ENCODE measurements at regions not wholly inside any gene's neighbourhood (a gene's known extent, or its start where the extent isn't known, plus 50 kb on each side); places are given as distances from the start of the nearest gene placed in this dataset.
"Not testable (repeated sequence)": the region's sequence is repeated elsewhere in the genome, so short reads cannot be mapped to it uniquely, and the experiment has no call there.

GRCh38 chr12:90729736-90730135 lies 225.2 kb downstream of the CCER1 start:
- H3K27me3 Mint-ChIP-seq: no peaks in the 10 kb centered on the region
- no peak for ATAC-seq

GRCh38 chr12:90712671-90713070 lies 242.3 kb downstream of the CCER1 start:
- DNase-seq: no peak
- Mint-ChIP-seq H3K27me3 (no peaks in the 10 kb centered on the region), H3K9me3 (peaks cover 0 to 2% (median 0%) of the 10 kb centered on the region in 11 donors)

More at GRCh38 chr12:90729736-90730135, 225.2 kb downstream of the CCER1 start:
- ChIA-PET POLR2A (no interaction called here), CTCF (no interaction called here)
- Mint-ChIP-seq H3K4me1 (no peaks in the 10 kb centered on the region), H3K27ac (no peak overlapping the region), H3K9me3 (peaks cover 0 to 14% (median 0%) of the 10 kb centered on the region in 11 donors), H3K36me3 (no peaks in the 10 kb centered on the region), H3K4me3 (no peak overlapping the region)
- Histone ChIP-seq H3K36me3 (ENCODE audit: control insufficient read depth in 2 of 3, insufficient read depth in 3 of 3, low read length in 3 of 3) (no peaks in the 10 kb centered on the region), H3K4me1 (ENCODE audit: control insufficient read depth in 2 of 2, insufficient read depth in 2 of 2, low read length in 2 of 2) (no peaks in the 10 kb centered on the region), H3K4me3 (ENCODE audit: low read length) (no peak overlapping the region), H3K27me3 (ENCODE audit: control insufficient read depth in 2 of 2, insufficient read depth in 2 of 2, low read length in 2 of 2) (no peaks in the 10 kb centered on the region), H3K9me3 (ENCODE audit: control insufficient read depth in 2 of 3, low read length in 3 of 3) (no peaks in the 10 kb centered on the region), H3K27ac (ENCODE audit: low read depth, low read length) (no peak overlapping the region)
- no peak for DNase-seq
- intact Hi-C loops (cut with micrococcal nuclease): no loop called here

GRCh38 chr12:90710711-90711110 lies 244.3 kb downstream of the CCER1 start:
- no peak overlapping the region for H3K27ac Mint-ChIP-seq
- ATAC-seq (no peak), DNase-seq (no peak)
- Histone ChIP-seq H3K4me3 (ENCODE audit: low read length) (no peak overlapping the region), H3K36me3 (ENCODE audit: control insufficient read depth in 2 of 3, insufficient read depth in 3 of 3, low read length in 3 of 3) (no peaks in the 10 kb centered on the region), H3K27me3 (ENCODE audit: control insufficient read depth in 2 of 2, insufficient read depth in 2 of 2, low read length in 2 of 2) (no peaks in the 10 kb centered on the region), H3K9me3 (ENCODE audit: control insufficient read depth in 2 of 3, low read length in 3 of 3) (no peaks in the 10 kb centered on the region), H3K4me1 (ENCODE audit: control insufficient read depth in 2 of 2, insufficient read depth in 2 of 2, low read length in 2 of 2) (no peaks in the 10 kb centered on the region), H3K27ac (ENCODE audit: low read depth, low read length) (no peak overlapping the region)
- H3K4me3 Mint-ChIP-seq: no peak overlapping the region
- intact Hi-C loops (cut with micrococcal nuclease): no loop called here
- no peaks in the 10 kb centered on the region for H3K4me1 Mint-ChIP-seq
- POLR2A ChIA-PET: no interaction called here
- peaks cover 0 to 2% (median 0%) of the 10 kb centered on the region in 11 donors for H3K9me3 Mint-ChIP-seq
- CTCF ChIA-PET: no interaction called here
- no peaks in the 10 kb centered on the region for H3K27me3 Mint-ChIP-seq
- H3K36me3 Mint-ChIP-seq: no peaks in the 10 kb centered on the region

More at GRCh38 chr12:90712671-90713070, 242.3 kb downstream of the CCER1 start:
- Mint-ChIP-seq H3K4me1 (no peaks in the 10 kb centered on the region), H3K27ac (no peak overlapping the region), H3K36me3 (no peaks in the 10 kb centered on the region), H3K4me3 (no peak overlapping the region)
- no peak for ATAC-seq
- H3K27me3 ChIP-seq (ENCODE audit: control insufficient read depth in 2 of 2, insufficient read depth in 2 of 2, low read length in 2 of 2): no peaks in the 10 kb centered on the region
- intact Hi-C loops (cut with micrococcal nuclease): no loop called here
- no peak overlapping the region for H3K4me3 ChIP-seq (ENCODE audit: low read length)
- no peaks in the 10 kb centered on the region for H3K4me1 ChIP-seq (ENCODE audit: control insufficient read depth in 2 of 2, insufficient read depth in 2 of 2, low read length in 2 of 2)
- ChIA-PET POLR2A (no interaction called here), CTCF (no interaction called here)
- H3K9me3 ChIP-seq (ENCODE audit: control insufficient read depth in 2 of 3, low read length in 3 of 3): no peaks in the 10 kb centered on the region
- no peaks in the 10 kb centered on the region for H3K36me3 ChIP-seq (ENCODE audit: control insufficient read depth in 2 of 3, insufficient read depth in 3 of 3, low read length in 3 of 3)
- no peak overlapping the region for H3K27ac ChIP-seq (ENCODE audit: low read depth, low read length)

GRCh38 chr12:90706036-90706435 lies 248.9 kb downstream of the CCER1 start:
- Histone ChIP-seq H3K4me1 (ENCODE audit: control insufficient read depth in 2 of 2, insufficient read depth in 2 of 2, low read length in 2 of 2) (no peaks in the 10 kb centered on the region), H3K9me3 (ENCODE audit: control insufficient read depth in 2 of 3, low read length in 3 of 3) (no peaks in the 10 kb centered on the region), H3K27me3 (ENCODE audit: control insufficient read depth in 2 of 2, insufficient read depth in 2 of 2, low read length in 2 of 2) (no peaks in the 10 kb centered on the region), H3K36me3 (ENCODE audit: control insufficient read depth in 2 of 3, insufficient read depth in 3 of 3, low read length in 3 of 3) (no peaks in the 10 kb centered on the region), H3K27ac (ENCODE audit: low read depth, low read length) (no peak overlapping the region), H3K4me3 (ENCODE audit: low read length) (no peak overlapping the region)
- ATAC-seq: no peak
- Mint-ChIP-seq H3K27ac (no peak overlapping the region), H3K4me3 (no peak overlapping the region), H3K27me3 (no peaks in the 10 kb centered on the region), H3K4me1 (no peaks in the 10 kb centered on the region), H3K36me3 (no peaks in the 10 kb centered on the region), H3K9me3 (peaks cover 0 to 2% (median 0%) of the 10 kb centered on the region in 11 donors)
- no peak for DNase-seq
- POLR2A ChIA-PET: no interaction called here
- intact Hi-C loops (cut with micrococcal nuclease): no loop called here
- CTCF ChIA-PET: no interaction called here

GRCh38 chr12:90695415-90695814 lies 259.6 kb downstream of the CCER1 start:
- H3K4me3 Mint-ChIP-seq: no peak overlapping the region
- intact Hi-C loops (cut with micrococcal nuclease): no loop called here
- CTCF ChIA-PET: no interaction called here
- Histone ChIP-seq H3K9me3 (ENCODE audit: control insufficient read depth in 2 of 3, low read length in 3 of 3) (no peaks in the 10 kb centered on the region), H3K4me3 (ENCODE audit: low read length) (no peak overlapping the region), H3K27ac (ENCODE audit: low read depth, low read length) (no peak overlapping the region), H3K36me3 (ENCODE audit: control insufficient read depth in 2 of 3, insufficient read depth in 3 of 3, low read length in 3 of 3) (no peaks in the 10 kb centered on the region), H3K4me1 (ENCODE audit: control insufficient read depth in 2 of 2, insufficient read depth in 2 of 2, low read length in 2 of 2) (no peaks in the 10 kb centered on the region), H3K27me3 (ENCODE audit: control insufficient read depth in 2 of 2, insufficient read depth in 2 of 2, low read length in 2 of 2) (no peaks in the 10 kb centered on the region)
- DNase-seq (no peak), ATAC-seq (no peak)
- H3K36me3 Mint-ChIP-seq: no peaks in the 10 kb centered on the region
- POLR2A ChIA-PET: no interaction called here
- no peaks in the 10 kb centered on the region for H3K4me1 Mint-ChIP-seq
- H3K27me3 Mint-ChIP-seq: no peaks in the 10 kb centered on the region
- no peak overlapping the region for H3K27ac Mint-ChIP-seq
- peaks cover 0 to under 1% (median 0%) of the 10 kb centered on the region in 11 donors for H3K9me3 Mint-ChIP-seq

GRCh38 chr12:90690120-90690519 lies 264.9 kb downstream of the CCER1 start:
- Histone ChIP-seq H3K36me3 (ENCODE audit: control insufficient read depth in 2 of 3, insufficient read depth in 3 of 3, low read length in 3 of 3) (no peaks in the 10 kb centered on the region), H3K27ac (ENCODE audit: low read depth, low read length) (no peak overlapping the region), H3K9me3 (ENCODE audit: control insufficient read depth in 2 of 3, low read length in 3 of 3) (no peaks in the 10 kb centered on the region), H3K4me3 (ENCODE audit: low read length) (no peak overlapping the region), H3K27me3 (ENCODE audit: control insufficient read depth in 2 of 2, insufficient read depth in 2 of 2, low read length in 2 of 2) (no peaks in the 10 kb centered on the region), H3K4me1 (ENCODE audit: control insufficient read depth in 2 of 2, insufficient read depth in 2 of 2, low read length in 2 of 2) (no peaks in the 10 kb centered on the region)
- no peaks in the 10 kb centered on the region for H3K36me3 Mint-ChIP-seq
- H3K27me3 Mint-ChIP-seq: no peaks in the 10 kb centered on the region
- no peak overlapping the region for H3K4me3 Mint-ChIP-seq
- ChIA-PET CTCF (no interaction called here), POLR2A (no interaction called here)
- peaks cover 0 to 7% (median 0%) of the 10 kb centered on the region in 11 donors for H3K9me3 Mint-ChIP-seq
- H3K4me1 Mint-ChIP-seq: no peaks in the 10 kb centered on the region
- DNase-seq (no peak), ATAC-seq (no peak)
- intact Hi-C loops (cut with micrococcal nuclease): no loop called here
- H3K27ac Mint-ChIP-seq: no peak overlapping the region

- DNase-seq; H3K9me3 ChIP-seq (ENCODE audit: control insufficient read depth in 2 of 3, low read length in 3 of 3); H3K36me3 Mint-ChIP-seq; H3K4me1 Mint-ChIP-seq; H3K27ac Mint-ChIP-seq; POLR2A ChIA-PET; H3K4me3 ChIP-seq (ENCODE audit: low read length); H3K27me3 Mint-ChIP-seq; H3K4me3 Mint-ChIP-seq; H3K36me3 ChIP-seq (ENCODE audit: control insufficient read depth in 2 of 3, insufficient read depth in 3 of 3, low read length in 3 of 3); H3K27ac ChIP-seq (ENCODE audit: low read depth, low read length); CTCF ChIA-PET; intact Hi-C loops (cut with micrococcal nuclease); H3K27me3 ChIP-seq (ENCODE audit: control insufficient read depth in 2 of 2, insufficient read depth in 2 of 2, low read length in 2 of 2); H3K4me1 ChIP-seq (ENCODE audit: control insufficient read depth in 2 of 2, insufficient read depth in 2 of 2, low read length in 2 of 2); ATAC-seq; H3K9me3 Mint-ChIP-seq: not testable (repeated sequence)
Observed at GRCh38 chr12:90687682-90688081, 267.3 kb downstream of the CCER1 start.

Data from naive thymus-derived CD4-positive, alpha-beta T cell (primary cell).